ENCODE measurements at regions not wholly inside any gene's neighbourhood (a gene's known extent, or its start where the extent isn't known, plus 50 kb on each side); places are given as distances from the start of the nearest gene placed in this dataset. TPM values are rescaled to one million over a fixed set of nuclear protein-coding genes. Genes with fewer than 3 reads are reported as not detected.

Small RNA genes lying in the stretch of these regions (small RNA-seq; reads per million reads assigned to genes)
- not detected for gene AL603825.1 (ENCODE audit: low replicate concordance)
